Ishikawa (cell line): ENCODE measurements at regions not wholly inside any gene's neighbourhood (a gene's known extent, or its start where the extent isn't known, plus 50 kb on each side); places are given as distances from the start of the nearest gene placed in this dataset.

ENCODE experiments used
- CEBPB ChIP-seq: IDR thresholded peaks from 2 replicates; pipeline ENCODE4 v1.6.1; 2012
- CREB1 ChIP-seq: IDR thresholded peaks from 2 replicates; pipeline ENCODE4 v1.6.1; 2012; ENCODE audit warnings: low read depth
- EGR1 ChIP-seq: IDR thresholded peaks from 2 replicates; pipeline ENCODE4 v1.6.1; 2012
- EP300 ChIP-seq: IDR thresholded peaks from 2 replicates; pipeline ENCODE4 v1.6.1; 2012; ENCODE audit warnings: borderline replicate concordance
- FOXM1 ChIP-seq: IDR thresholded peaks from 2 replicates; pipeline ENCODE4 v1.6.1; 2012; ENCODE audit warnings: low read depth, borderline replicate concordance
- MAX ChIP-seq: IDR thresholded peaks from 2 replicates; pipeline ENCODE4 v1.6.1; 2012
- RAD21 ChIP-seq: IDR thresholded peaks from 2 replicates; pipeline ENCODE4 v1.6.1; 2012; ENCODE audit warnings: low read depth
- REST ChIP-seq: IDR thresholded peaks from 2 replicates; pipeline ENCODE4 v1.6.1; 2012; ENCODE audit warnings: low read depth, mild to moderate bottlenecking
- TAF1 ChIP-seq: IDR thresholded peaks from 2 replicates; pipeline ENCODE4 v1.6.1; 2012; ENCODE audit warnings: low read depth, mild to moderate bottlenecking
- TCF12 ChIP-seq: IDR thresholded peaks from 2 replicates; pipeline ENCODE4 v1.6.1; 2012; ENCODE audit warnings: low read depth
- YY1 ChIP-seq: IDR thresholded peaks from 2 replicates; pipeline ENCODE4 v1.6.1; 2012; ENCODE audit warnings: low read depth
- ZBTB7A ChIP-seq: IDR thresholded peaks from 2 replicates; pipeline ENCODE4 v1.6.1; 2012; ENCODE audit warnings: low read depth
- TF ChIP-seq, protein P1 (sequence below): IDR thresholded peaks from 2 replicates; pipeline ENCODE4 v1.6.1; 2012

DNA sequence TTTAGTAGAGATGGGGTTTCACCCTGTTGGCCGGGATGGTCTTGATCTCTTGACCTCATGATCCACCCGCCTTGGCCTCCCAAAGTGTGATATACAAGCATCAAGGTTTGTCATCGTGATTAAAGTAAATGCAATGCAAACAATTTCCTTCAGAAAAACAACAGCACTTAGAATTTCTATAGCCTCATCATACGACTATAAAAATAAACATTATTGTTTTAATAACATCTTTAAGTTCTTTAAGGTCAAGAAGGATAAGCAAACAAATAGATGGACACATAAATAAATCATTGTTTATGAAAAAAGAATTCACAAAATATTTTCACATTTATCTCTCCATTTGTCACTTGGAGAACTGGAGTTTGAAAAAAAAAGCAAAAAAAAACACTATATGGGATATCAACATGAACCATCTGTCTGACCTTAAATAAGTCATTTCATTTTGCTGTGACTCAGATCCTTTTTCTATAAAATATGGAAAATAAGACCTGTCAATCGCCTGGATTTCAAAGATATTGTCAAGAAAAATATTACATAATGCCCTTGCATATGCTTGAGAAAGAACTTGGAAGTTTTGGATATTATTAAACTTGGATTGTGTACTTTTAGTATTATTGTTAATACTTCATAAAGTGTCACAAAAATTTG lies 642.0 kb upstream of the KCNMB2 start:
- TF ChIP-seq FOXM1 (no peak), REST (no peak), TCF12 (no peak), CEBPB (no peak), ZBTB7A (no peak), RAD21 (no peak), YY1 (no peak), MAX (no peak), TAF1 (no peak), EGR1 (no peak), CREB1 (no peak), EP300 (no peak)
- TF ChIP-seq, protein P1, sequence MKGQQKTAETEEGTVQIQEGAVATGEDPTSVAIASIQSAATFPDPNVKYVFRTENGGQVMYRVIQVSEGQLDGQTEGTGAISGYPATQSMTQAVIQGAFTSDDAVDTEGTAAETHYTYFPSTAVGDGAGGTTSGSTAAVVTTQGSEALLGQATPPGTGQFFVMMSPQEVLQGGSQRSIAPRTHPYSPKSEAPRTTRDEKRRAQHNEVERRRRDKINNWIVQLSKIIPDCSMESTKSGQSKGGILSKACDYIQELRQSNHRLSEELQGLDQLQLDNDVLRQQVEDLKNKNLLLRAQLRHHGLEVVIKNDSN: no peak
